ENCODE measurements at regions not wholly inside any gene's neighbourhood (a gene's known extent, or its start where the extent isn't known, plus 50 kb on each side); places are given as distances from the start of the nearest gene placed in this dataset.

- no peak for DNase-seq
These were observed 52.8 kb upstream of the FBXL7 start for GRCh38 chr5:15447209-15447608.

- DNase-seq = no peak
These were observed 53.4 kb upstream of the FBXL7 start for GRCh38 chr5:15446552-15446951.

GRCh38 chr5:15442193-15442570 is 57.8 kb upstream of the FBXL7 start:
- no peak for DNase-seq

- DNase-seq = no peak
These were observed 58.4 kb upstream of the FBXL7 start for GRCh38 chr5:15441433-15442192.

GRCh38 chr5:15440434-15440833 is 59.5 kb upstream of the FBXL7 start:
- DNase-seq = no peak

- DNase-seq = no peak
These were observed 60.2 kb upstream of the FBXL7 start for GRCh38 chr5:15439801-15440200.

- DNase-seq = no peak
These were observed 66.3 kb upstream of the FBXL7 start for GRCh38 chr5:15433709-15434108.

GRCh38 chr5:15431923-15432322 is 68.1 kb upstream of the FBXL7 start:
- DNase-seq = no peak

GRCh38 chr5:15425766-15426165 is 74.2 kb upstream of the FBXL7 start:
- DNase-seq = no peak

- no peak for DNase-seq
These were observed 75.2 kb upstream of the FBXL7 start for GRCh38 chr5:15424769-15425168.

GRCh38 chr5:15421921-15422412 is 78.0 kb upstream of the FBXL7 start:
- no peak for DNase-seq

GRCh38 chr5:15421381-15421780 is 78.6 kb upstream of the FBXL7 start:
- no peak for DNase-seq

GRCh38 chr5:15420201-15420600 is 79.8 kb upstream of the FBXL7 start:
- no peak for DNase-seq

GRCh38 chr5:15417156-15417555 is 82.8 kb upstream of the FBXL7 start:
- no peak for DNase-seq

- no peak for DNase-seq
These were observed 93.5 kb upstream of the FBXL7 start for GRCh38 chr5:15406478-15406877.

- no peak for DNase-seq
These were observed 106.8 kb upstream of the FBXL7 start for GRCh38 chr5:15393146-15393545.

- DNase-seq = no peak
These were observed 108.1 kb upstream of the FBXL7 start for GRCh38 chr5:15391704-15392397.

- DNase-seq = no peak
These were observed 111.1 kb upstream of the FBXL7 start for GRCh38 chr5:15388866-15389265.

GRCh38 chr5:15387931-15388524 is 112.0 kb upstream of the FBXL7 start:
- DNase-seq = no peak

GRCh38 chr5:15386122-15386521 is 113.9 kb upstream of the FBXL7 start:
- no peak for DNase-seq

- DNase-seq = no peak
These were observed 114.4 kb upstream of the FBXL7 start for GRCh38 chr5:15385553-15385952.

- no peak for DNase-seq
These were observed 114.9 kb upstream of the FBXL7 start for GRCh38 chr5:15385037-15385436.

- DNase-seq = no peak
These were observed 115.4 kb upstream of the FBXL7 start for GRCh38 chr5:15384581-15384980.

GRCh38 chr5:15384176-15384575 is 115.8 kb upstream of the FBXL7 start:
- no peak for DNase-seq
